Activated CD8-positive, alpha-beta T cell treated with anti-CD3 and anti-CD28 coated beads for 36 hours (primary cell): ENCODE measurements at regions not wholly inside any gene's neighbourhood (a gene's known extent, or its start where the extent isn't known, plus 50 kb on each side); places are given as distances from the start of the nearest gene placed in this dataset.

Source experiments
- ATAC-seq: fragments of 200-7000 bp; cut with Tn5 transposase; one replicate; pipeline ENCODE4 v1.10.0; 2021; ENCODE audit warnings: mild to moderate bottlenecking, moderate library complexity
- CTCF ChIA-PET: fragments of 350-600 bp; sonication (Branson Sonifier 250); formaldehyde crosslinking; loops from one replicate; lab custom pipeline; 2021; ENCODE audit warnings: antibody characterized with exemption; lab: Charles Lee
- POLR2A ChIA-PET: fragments of 350-600 bp; sonication (Branson Sonifier 250); formaldehyde crosslinking; loops from one replicate; lab custom pipeline; 2021; ENCODE audit warnings: antibody characterized with exemption; lab: Charles Lee
- DNase-seq: peaks from one replicate; pipeline ENCODE4 v3.0.0-alpha.2; 2020
- H3K27ac Mint-ChIP-seq: one replicate; pipeline ENCODE4 v1.8.0; 2021; ENCODE audit warnings: mild to moderate bottlenecking, mixed read lengths
- H3K27me3 Mint-ChIP-seq: one replicate; pipeline ENCODE4 v1.8.0; 2021; ENCODE audit warnings: mixed read lengths
- H3K36me3 Mint-ChIP-seq: one replicate; pipeline ENCODE4 v1.8.0; 2021; ENCODE audit warnings: low read depth, mixed read lengths
- H3K4me1 Mint-ChIP-seq: one replicate; pipeline ENCODE4 v1.8.0; 2021; ENCODE audit warnings: low read depth, mixed read lengths
- H3K4me3 Mint-ChIP-seq: one replicate; pipeline ENCODE4 v1.8.0; 2021; ENCODE audit warnings: mild to moderate bottlenecking, moderate library complexity, mixed read lengths
- H3K9me3 Mint-ChIP-seq: one replicate; pipeline ENCODE4 v1.8.0; 2021; ENCODE audit warnings: mixed read lengths
- intact Hi-C: fragments of 100-400 bp; cut with micrococcal nuclease; formaldehyde crosslinking; loops from one replicate; pipeline ENCODE4 v1.10.0; 2022
- TF ChIP-seq, protein P1 (sequence below): fragments of 200-600 bp; IDR thresholded peaks from one replicate; pipeline ENCODE4 v1.8.0; 2022; ENCODE audit warnings: antibody characterized with exemption, mild to moderate bottlenecking

DNA sequence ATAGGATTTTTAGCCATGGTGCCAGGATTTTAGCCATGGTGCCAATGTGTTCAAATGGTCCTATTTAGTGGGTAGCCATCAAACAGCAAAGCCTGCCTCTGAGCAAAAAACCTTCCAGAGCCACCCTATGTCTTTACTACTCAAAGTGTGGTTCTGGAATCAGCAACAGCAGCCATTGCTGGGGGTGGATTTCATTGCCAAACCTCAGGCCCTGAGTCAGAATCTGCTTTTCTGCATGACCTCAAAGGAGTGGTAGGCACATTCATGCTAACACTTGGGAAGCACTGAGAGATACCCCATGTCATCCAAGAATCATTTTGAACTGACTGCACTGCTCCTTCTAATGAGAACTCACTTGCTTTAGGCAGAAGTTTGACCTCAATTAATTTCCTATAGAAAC, 603.0 kb downstream of the CDY2B start:
- no peaks in the 10 kb centered on the region for H3K9me3 Mint-ChIP-seq
- ChIA-PET CTCF (no interaction called here), POLR2A (no interaction called here)
- no peaks in the 10 kb centered on the region for H3K4me1 Mint-ChIP-seq
- no peaks in the 10 kb centered on the region for H3K36me3 Mint-ChIP-seq
- DNase-seq (no peak), ATAC-seq (no peak)
- TF ChIP-seq, protein P1, sequence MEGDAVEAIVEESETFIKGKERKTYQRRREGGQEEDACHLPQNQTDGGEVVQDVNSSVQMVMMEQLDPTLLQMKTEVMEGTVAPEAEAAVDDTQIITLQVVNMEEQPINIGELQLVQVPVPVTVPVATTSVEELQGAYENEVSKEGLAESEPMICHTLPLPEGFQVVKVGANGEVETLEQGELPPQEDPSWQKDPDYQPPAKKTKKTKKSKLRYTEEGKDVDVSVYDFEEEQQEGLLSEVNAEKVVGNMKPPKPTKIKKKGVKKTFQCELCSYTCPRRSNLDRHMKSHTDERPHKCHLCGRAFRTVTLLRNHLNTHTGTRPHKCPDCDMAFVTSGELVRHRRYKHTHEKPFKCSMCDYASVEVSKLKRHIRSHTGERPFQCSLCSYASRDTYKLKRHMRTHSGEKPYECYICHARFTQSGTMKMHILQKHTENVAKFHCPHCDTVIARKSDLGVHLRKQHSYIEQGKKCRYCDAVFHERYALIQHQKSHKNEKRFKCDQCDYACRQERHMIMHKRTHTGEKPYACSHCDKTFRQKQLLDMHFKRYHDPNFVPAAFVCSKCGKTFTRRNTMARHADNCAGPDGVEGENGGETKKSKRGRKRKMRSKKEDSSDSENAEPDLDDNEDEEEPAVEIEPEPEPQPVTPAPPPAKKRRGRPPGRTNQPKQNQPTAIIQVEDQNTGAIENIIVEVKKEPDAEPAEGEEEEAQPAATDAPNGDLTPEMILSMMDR = no peak
- H3K4me3 Mint-ChIP-seq = no peak overlapping the region
- H3K27me3 Mint-ChIP-seq = no peaks in the 10 kb centered on the region
- no peak overlapping the region for H3K27ac Mint-ChIP-seq
- intact Hi-C loops = no loop called here

DNA sequence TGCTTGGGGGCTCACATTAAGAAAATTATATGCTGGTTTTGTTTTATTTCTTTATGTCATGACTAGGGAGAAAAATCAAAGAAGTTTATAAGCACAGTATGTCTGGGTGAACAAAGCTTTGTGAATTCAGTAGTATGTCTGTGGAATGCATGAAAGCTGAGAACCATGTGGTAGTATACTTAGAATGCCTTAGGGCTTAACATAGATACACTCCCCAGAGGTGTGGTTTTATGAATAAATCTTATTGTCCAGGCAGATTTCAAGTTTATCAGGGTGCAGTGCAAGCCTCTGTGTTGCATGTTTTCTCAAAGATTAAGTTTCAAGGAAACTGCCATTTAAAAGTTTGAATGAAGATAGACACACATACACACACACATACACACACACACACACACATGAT, 620.5 kb downstream of the CDY2B start:
- H3K9me3 Mint-ChIP-seq = no peaks in the 10 kb centered on the region
- no peak overlapping the region for H3K27ac Mint-ChIP-seq
- no peaks in the 10 kb centered on the region for H3K4me1 Mint-ChIP-seq
- CTCF ChIA-PET = no interaction called here
- TF ChIP-seq, protein P1 = no peak
- ATAC-seq (no peak), DNase-seq (no peak)
- H3K4me3 Mint-ChIP-seq = no peak overlapping the region
- no peaks in the 10 kb centered on the region for H3K27me3 Mint-ChIP-seq
- no peaks in the 10 kb centered on the region for H3K36me3 Mint-ChIP-seq
- POLR2A ChIA-PET = no interaction called here
- intact Hi-C loops = no loop called here

DNA sequence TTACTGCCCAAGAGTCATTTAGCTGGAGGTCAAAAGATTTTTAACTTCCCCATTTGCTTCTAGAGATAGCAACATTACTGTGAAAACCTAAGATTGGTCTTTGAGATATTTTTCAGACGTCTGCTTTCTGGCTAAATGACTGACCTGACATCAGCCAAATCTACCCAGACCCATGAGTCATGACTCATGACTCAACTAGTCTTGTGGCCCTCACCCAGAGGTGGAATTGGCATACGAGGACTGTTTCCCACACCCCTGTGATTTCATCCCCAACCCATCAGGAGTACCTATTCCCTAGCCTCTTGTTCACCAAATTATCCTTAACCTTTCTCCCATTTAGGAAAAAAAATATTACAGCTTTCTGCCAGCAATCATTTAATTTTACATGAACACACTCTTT, 641.6 kb downstream of the CDY2B start:
- H3K9me3 Mint-ChIP-seq = peaks cover 11% of the 10 kb centered on the region
- ATAC-seq (no peak), DNase-seq (no peak)
- CTCF ChIA-PET = no interaction called here
- H3K27ac Mint-ChIP-seq = no peak overlapping the region
- POLR2A ChIA-PET = no interaction called here
- H3K27me3 Mint-ChIP-seq = no peaks in the 10 kb centered on the region
- no peaks in the 10 kb centered on the region for H3K36me3 Mint-ChIP-seq
- no peaks in the 10 kb centered on the region for H3K4me1 Mint-ChIP-seq
- TF ChIP-seq, protein P1 = no peak
- intact Hi-C loops = no loop called here
- no peak overlapping the region for H3K4me3 Mint-ChIP-seq

DNA sequence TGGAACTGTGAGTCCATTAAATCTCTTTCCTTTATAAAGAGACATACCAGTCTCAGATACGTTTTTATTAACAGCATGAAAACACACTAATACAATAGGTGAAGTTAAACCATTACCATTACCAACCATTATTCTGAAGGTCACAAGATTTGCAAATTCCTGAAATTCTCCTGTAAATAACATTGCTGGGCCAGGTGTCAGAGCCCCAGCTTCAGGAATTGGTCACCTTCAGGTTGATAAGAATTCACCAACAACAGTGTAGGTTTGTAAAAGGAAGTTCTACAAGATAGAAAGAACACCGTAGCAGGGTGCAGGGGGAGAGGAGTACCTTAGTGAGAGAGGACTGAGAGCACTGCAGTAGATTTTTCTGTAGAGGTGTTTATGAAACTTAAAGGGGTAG, 644.3 kb downstream of the CDY2B start:
- H3K4me3 Mint-ChIP-seq = no peak overlapping the region
- H3K27me3 Mint-ChIP-seq = no peaks in the 10 kb centered on the region
- H3K27ac Mint-ChIP-seq = no peak overlapping the region
- H3K9me3 Mint-ChIP-seq = peaks cover 7% of the 10 kb centered on the region
- intact Hi-C loops = no loop called here
- DNase-seq = no peak
- ChIA-PET POLR2A (no interaction called here), CTCF (no interaction called here)
- no peak for ATAC-seq
- H3K36me3 Mint-ChIP-seq = no peaks in the 10 kb centered on the region
- TF ChIP-seq, protein P1 = no peak
- H3K4me1 Mint-ChIP-seq = no peaks in the 10 kb centered on the region

DNA sequence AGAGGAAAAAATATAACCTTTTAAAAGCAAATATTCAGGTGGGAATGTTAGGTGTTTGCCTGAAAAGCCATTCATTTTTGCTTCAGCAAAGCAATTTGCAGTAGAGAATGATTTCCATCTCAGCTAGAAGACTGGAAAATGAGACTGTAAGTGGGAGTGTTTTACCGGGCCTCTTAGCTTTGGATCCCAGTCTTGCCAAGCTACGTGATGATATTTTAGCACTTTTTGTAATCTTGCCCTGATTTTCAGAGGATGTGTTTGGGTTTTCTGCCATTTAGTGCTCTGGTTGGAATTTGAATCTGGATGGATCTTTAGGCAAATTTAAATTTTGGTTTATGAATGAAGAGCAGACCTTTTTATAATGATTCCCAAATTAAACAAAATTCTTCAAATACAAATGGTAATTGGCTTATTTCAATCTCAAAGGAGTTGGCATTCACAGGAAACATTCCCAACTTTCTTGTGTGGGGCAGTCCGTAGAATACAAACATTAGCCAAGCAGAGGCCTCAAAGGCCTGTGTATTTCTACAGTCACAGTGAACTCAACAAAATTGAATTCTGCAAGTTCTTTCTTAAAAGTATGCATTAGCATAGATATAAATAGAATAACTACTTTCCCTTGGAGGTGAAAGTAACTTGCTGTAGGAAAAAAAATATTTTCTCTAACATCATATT, 646.4 kb downstream of the CDY2B start:
- DNase-seq (no peak), ATAC-seq (no peak)
- Mint-ChIP-seq H3K4me1 (no peaks in the 10 kb centered on the region), H3K36me3 (no peaks in the 10 kb centered on the region), H3K27ac (no peak overlapping the region), H3K4me3 (no peak overlapping the region), H3K27me3 (no peaks in the 10 kb centered on the region), H3K9me3 (peaks cover 6% of the 10 kb centered on the region)
- intact Hi-C loops = no loop called here
- TF ChIP-seq, protein P1 = no peak
- CTCF ChIA-PET = no interaction called here
- POLR2A ChIA-PET = no interaction called here
